ENCODE measurements at regions not wholly inside any gene's neighbourhood (a gene's known extent, or its start where the extent isn't known, plus 50 kb on each side); places are given as distances from the start of the nearest gene placed in this dataset.

GRCh38 chr3:159693226-159693625 lies 295.4 kb upstream of the IL12A start:
- TF ChIP-seq CTCF (IDR thresholded peaks at IDR 0.05) (no peak), POLR2A (IDR thresholded peaks at IDR 0.05) (no peak)
